Stimulated activated naive B cell treated with anti-CD40 and anti-IgM and Interleukin-4, amounts not matched to agents 10 μg/mL and 1 μg/mL and 100 μg/mL, for 72 hours (primary cell): ENCODE measurements at regions not wholly inside any gene's neighbourhood (a gene's known extent, or its start where the extent isn't known, plus 50 kb on each side); places are given as distances from the start of the nearest gene placed in this dataset.

Experiments
- ATAC-seq, 2 donors: fragments of 150-1000 bp; cut with Tn5 transposase; replicated peaks; 2 replicates each; pipeline ENCODE4 v1.10.0; 2021; ENCODE audit warnings: moderate library complexity in 1 of 2
- DNase-seq: peaks from one replicate; pipeline ENCODE4 v3.0.0; 2021
- H3K27ac Mint-ChIP-seq: one replicate; pipeline ENCODE4 v1.8.0; 2022; ENCODE audit warnings: mild to moderate bottlenecking, mixed read lengths
- H3K27me3 Mint-ChIP-seq, 2 donors: one replicate each; pipeline ENCODE4 v1.8.0; 2022; ENCODE audit warnings: mixed read lengths in 2 of 2
- H3K36me3 Mint-ChIP-seq, 2 donors: one replicate each; pipeline ENCODE4 v1.8.0; 2022; ENCODE audit warnings: mixed read lengths in 2 of 2, mild to moderate bottlenecking in 1 of 2
- H3K4me1 Mint-ChIP-seq, 2 donors: one replicate each; pipeline ENCODE4 v1.8.0; 2022; ENCODE audit warnings: mixed read lengths in 2 of 2, mild to moderate bottlenecking in 1 of 2
- H3K4me3 Mint-ChIP-seq, 2 donors: one replicate each; pipeline ENCODE4 v1.8.0; 2022; ENCODE audit warnings: mild to moderate bottlenecking in 2 of 2, mixed read lengths in 2 of 2, moderate library complexity in 1 of 2
- H3K9me3 Mint-ChIP-seq, 2 donors: one replicate each; pipeline ENCODE4 v1.8.0; 2022; ENCODE audit warnings: mixed read lengths in 2 of 2, mild to moderate bottlenecking in 1 of 2

DNA sequence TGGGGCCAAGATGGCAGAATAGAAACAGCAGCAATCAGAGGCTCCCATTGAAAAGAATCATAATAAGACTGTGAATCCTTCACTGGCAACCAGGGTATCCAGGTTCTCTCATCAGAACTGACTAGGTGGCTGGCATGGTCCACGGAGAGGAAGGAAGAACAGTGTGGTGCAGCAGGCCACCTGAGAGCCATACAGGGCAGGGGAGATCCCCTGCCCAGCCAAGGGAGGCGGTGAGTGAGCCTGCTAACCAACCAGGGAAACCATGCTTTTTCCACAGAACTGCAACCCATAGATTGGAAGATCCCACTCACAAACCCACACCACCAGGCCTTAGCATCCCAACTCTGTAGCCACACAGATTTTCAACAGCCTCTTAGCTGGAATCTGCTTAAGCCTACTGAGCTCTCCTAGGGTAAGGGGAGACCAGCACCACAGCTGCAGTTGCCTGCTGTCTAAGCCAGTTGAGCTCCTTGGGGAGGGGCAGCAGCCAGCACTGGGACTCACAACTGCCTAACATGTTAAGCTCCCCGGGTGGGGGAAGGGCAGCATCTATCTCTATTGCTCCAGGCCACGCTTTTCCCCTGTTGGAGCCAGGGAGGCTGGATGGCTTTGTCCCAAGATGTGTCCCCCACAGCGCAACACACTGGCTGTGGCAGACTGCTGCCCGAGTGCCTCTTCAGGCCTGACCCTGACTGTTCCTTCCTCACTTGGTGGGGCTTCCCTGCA is 342.6 kb upstream of the CCDC196 start:
- H3K27me3 Mint-ChIP-seq = peaks cover 25 to 29% of the 10 kb centered on the region in 2 donors
- no peak overlapping the region for H3K27ac Mint-ChIP-seq
- H3K4me3 Mint-ChIP-seq = no peak overlapping the region
- ATAC-seq = peak; percentile 75 to 77
- peaks cover 5 to 8% of the 10 kb centered on the region in 2 donors for H3K9me3 Mint-ChIP-seq
- peak; percentile 4 for DNase-seq
- peaks cover 11 to 16% of the 10 kb centered on the region in 2 donors for H3K4me1 Mint-ChIP-seq
- H3K36me3 Mint-ChIP-seq = no peaks in the 10 kb centered on the region

- no peak for DNase-seq
- ATAC-seq = no peak
- no peaks in the 10 kb centered on the region for H3K4me1 Mint-ChIP-seq
- H3K4me3 Mint-ChIP-seq = no peak overlapping the region
- no peak overlapping the region for H3K27ac Mint-ChIP-seq
- peaks cover 0 to 3% of the 10 kb centered on the region in 2 donors for H3K9me3 Mint-ChIP-seq
- H3K36me3 Mint-ChIP-seq = no peaks in the 10 kb centered on the region
- H3K27me3 Mint-ChIP-seq = peaks cover 3 to 7% of the 10 kb centered on the region in 2 donors
Measured at GRCh38 chr14:66152302-66152701, 333.9 kb upstream of the CCDC196 start.

DNA sequence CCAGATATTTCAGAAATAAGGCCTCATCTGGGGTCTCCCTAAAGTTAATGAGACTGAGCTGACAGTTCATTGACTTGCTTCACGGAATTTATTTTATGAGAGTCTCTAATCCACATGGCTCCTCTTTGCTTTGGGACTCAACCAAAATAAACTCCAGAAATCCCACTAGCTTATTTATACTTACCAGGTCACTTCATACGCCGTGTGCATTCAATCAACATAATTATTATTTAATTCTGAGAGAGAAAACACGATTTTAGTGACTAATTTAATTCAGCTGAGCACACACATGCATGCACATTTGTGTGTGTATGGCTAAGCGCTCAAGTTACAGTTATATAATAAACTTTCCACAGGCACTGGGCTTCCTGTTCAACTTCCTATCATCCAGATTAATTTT is 333.4 kb upstream of the CCDC196 start:
- no peaks in the 10 kb centered on the region for H3K4me1 Mint-ChIP-seq
- ATAC-seq (no peak), DNase-seq (no peak)
- H3K9me3 Mint-ChIP-seq = peaks cover 0 to 3% of the 10 kb centered on the region in 2 donors
- H3K27ac Mint-ChIP-seq = no peak overlapping the region
- no peaks in the 10 kb centered on the region for H3K36me3 Mint-ChIP-seq
- peaks cover 0 to 6% of the 10 kb centered on the region in 2 donors for H3K27me3 Mint-ChIP-seq
- H3K4me3 Mint-ChIP-seq = no peak overlapping the region

- H3K27me3 Mint-ChIP-seq = peaks cover 15 to 18% of the 10 kb centered on the region in 2 donors
Measured at GRCh38 chr14:66163023-66163422, 323.1 kb upstream of the CCDC196 start.

DNA sequence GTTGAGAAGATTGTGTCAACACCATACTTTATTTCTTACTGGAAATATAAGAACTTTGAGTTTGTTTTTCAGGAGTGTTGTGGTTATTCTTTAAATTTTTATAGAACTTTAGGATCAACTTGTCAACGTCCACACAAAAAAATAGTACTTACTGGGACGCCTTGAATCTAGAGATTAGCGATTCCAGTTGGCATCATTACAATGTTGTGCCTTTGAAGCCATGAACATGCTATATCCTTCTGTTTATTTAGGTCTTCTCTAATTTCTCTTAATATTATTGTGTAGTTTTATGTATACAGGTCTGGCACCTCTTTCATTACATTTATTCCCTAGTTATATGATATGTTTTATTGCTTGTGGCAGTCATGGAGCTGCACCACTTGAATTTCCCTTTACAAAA is 320.8 kb upstream of the CCDC196 start:
- Mint-ChIP-seq H3K4me3 (no peak overlapping the region), H3K36me3 (no peaks in the 10 kb centered on the region), H3K9me3 (peaks cover 7 to 9% of the 10 kb centered on the region in 2 donors), H3K27me3 (peaks cover 13 to 22% of the 10 kb centered on the region in 2 donors), H3K4me1 (no peaks in the 10 kb centered on the region), H3K27ac (no peak overlapping the region)
- no peak for DNase-seq
- no peak for ATAC-seq

More at GRCh38 chr14:66163023-66163422, 323.1 kb upstream of the CCDC196 start:
- no peaks in the 10 kb centered on the region for H3K36me3 Mint-ChIP-seq
- H3K9me3 Mint-ChIP-seq = peaks cover 7 to 9% of the 10 kb centered on the region in 2 donors
- no peak overlapping the region for H3K27ac Mint-ChIP-seq
- no peak for DNase-seq
- no peak overlapping the region for H3K4me3 Mint-ChIP-seq
- no peak for ATAC-seq
- no peaks in the 10 kb centered on the region for H3K4me1 Mint-ChIP-seq

- H3K9me3 Mint-ChIP-seq = no peaks in the 10 kb centered on the region
- peaks cover 22 to 27% of the 10 kb centered on the region in 2 donors for H3K27me3 Mint-ChIP-seq
- ATAC-seq (no peak), DNase-seq (no peak)
- H3K27ac Mint-ChIP-seq = no peak overlapping the region
- no peak overlapping the region for H3K4me3 Mint-ChIP-seq
- H3K4me1 Mint-ChIP-seq = no peaks in the 10 kb centered on the region
- H3K36me3 Mint-ChIP-seq = no peaks in the 10 kb centered on the region
Measured at GRCh38 chr14:66174453-66174891, 311.7 kb upstream of the CCDC196 start.

DNA sequence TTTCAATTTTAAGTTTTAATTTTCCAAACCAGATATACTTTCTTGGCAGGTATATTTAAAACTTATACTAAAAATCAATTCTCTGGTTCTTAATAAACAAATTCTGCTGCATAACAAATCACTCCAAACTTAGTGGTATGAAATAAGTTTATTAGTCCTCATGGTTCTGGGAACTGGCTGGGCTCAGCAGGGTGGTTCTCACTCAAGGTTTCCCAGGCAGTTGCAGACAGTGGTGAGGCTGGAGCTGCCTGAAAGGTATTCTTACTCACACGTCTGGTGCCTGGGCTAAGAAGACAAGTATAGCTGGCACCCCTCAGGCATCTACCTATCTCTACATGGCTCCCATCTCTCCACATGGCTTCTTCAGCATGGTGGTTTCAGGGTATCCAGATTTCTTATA is 308.2 kb upstream of the CCDC196 start:
- Mint-ChIP-seq H3K27ac (no peak overlapping the region), H3K4me1 (no peaks in the 10 kb centered on the region), H3K27me3 (peaks cover 12 to 13% of the 10 kb centered on the region in 2 donors), H3K9me3 (peaks cover 0 to 1% of the 10 kb centered on the region in 2 donors), H3K36me3 (no peaks in the 10 kb centered on the region), H3K4me3 (no peak overlapping the region)
- no peak for DNase-seq
- no peak for ATAC-seq

GRCh38 chr14:66196670-66197069 is 289.5 kb upstream of the CCDC196 start:
- Mint-ChIP-seq H3K4me3 (no peak overlapping the region), H3K36me3 (peaks cover 0 to 3% of the 10 kb centered on the region in 2 donors), H3K4me1 (no peaks in the 10 kb centered on the region), H3K27me3 (peaks cover 12 to 18% of the 10 kb centered on the region in 2 donors), H3K27ac (no peak overlapping the region), H3K9me3 (peaks cover 7 to 12% of the 10 kb centered on the region in 2 donors)
- DNase-seq = no peak
- no peak for ATAC-seq

DNA sequence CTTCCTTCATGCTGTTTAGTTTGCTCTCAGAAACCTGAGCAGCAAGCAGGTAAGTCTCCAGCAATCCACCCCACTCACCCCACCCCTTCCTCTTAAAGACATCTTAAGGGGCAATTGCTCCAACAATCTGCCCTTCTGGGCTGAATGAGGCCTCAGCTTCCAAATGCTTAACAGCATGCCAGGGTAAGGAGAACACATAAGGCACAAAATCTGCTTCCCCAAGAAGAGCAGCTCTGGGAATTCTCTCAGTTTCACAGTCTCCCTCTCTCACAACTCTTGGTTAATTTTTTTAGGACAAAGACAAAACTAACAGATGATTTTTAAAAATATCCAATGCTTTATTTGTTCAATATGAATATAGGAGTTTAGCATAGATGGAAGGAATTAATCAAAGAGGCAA is 288.9 kb upstream of the CCDC196 start:
- Mint-ChIP-seq H3K36me3 (peaks cover 0 to 3% of the 10 kb centered on the region in 2 donors), H3K4me3 (no peak overlapping the region), H3K4me1 (no peaks in the 10 kb centered on the region), H3K27me3 (peaks cover 14 to 18% of the 10 kb centered on the region in 2 donors), H3K9me3 (peaks cover 9 to 12% of the 10 kb centered on the region in 2 donors), H3K27ac (no peak overlapping the region)
- DNase-seq (no peak), ATAC-seq (no peak)

DNA sequence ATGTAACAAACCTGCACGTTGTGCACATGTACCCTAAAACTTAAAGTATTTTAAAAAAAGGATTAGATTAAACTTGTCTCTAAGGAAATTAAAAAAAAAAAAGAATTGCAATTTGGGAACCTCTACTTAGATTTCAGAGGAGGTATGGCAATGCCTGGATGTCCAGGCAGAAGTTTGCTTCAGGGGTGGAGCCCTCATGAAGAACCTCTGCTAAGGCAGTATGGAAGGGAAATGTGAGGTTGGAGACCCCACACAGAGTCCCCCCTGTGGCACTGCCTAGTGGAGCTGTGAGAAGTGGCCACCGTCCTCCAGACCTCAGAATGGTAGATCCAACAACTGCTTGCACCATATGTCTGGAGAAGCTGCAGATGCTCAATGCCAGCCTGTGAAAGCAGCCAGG is 279.6 kb upstream of the CCDC196 start:
- ATAC-seq (no peak), DNase-seq (no peak)
- H3K4me3 Mint-ChIP-seq = no peak overlapping the region
- H3K4me1 Mint-ChIP-seq = no peaks in the 10 kb centered on the region
- no peak overlapping the region for H3K27ac Mint-ChIP-seq
- H3K36me3 Mint-ChIP-seq = peaks cover 0 to 1% of the 10 kb centered on the region in 2 donors
- peaks cover 0 to 3% of the 10 kb centered on the region in 2 donors for H3K27me3 Mint-ChIP-seq
- H3K9me3 Mint-ChIP-seq = peaks cover 23 to 25% of the 10 kb centered on the region in 2 donors

GRCh38 chr14:66216763-66217162 is 269.4 kb upstream of the CCDC196 start:
- no peak for ATAC-seq
- Mint-ChIP-seq H3K4me3 (no peak overlapping the region), H3K27ac (no peak overlapping the region), H3K9me3 (peaks cover 4 to 11% of the 10 kb centered on the region in 2 donors), H3K36me3 (no peaks in the 10 kb centered on the region), H3K27me3 (peaks cover 0 to 14% of the 10 kb centered on the region in 2 donors), H3K4me1 (no peaks in the 10 kb centered on the region)
- no peak for DNase-seq

DNA sequence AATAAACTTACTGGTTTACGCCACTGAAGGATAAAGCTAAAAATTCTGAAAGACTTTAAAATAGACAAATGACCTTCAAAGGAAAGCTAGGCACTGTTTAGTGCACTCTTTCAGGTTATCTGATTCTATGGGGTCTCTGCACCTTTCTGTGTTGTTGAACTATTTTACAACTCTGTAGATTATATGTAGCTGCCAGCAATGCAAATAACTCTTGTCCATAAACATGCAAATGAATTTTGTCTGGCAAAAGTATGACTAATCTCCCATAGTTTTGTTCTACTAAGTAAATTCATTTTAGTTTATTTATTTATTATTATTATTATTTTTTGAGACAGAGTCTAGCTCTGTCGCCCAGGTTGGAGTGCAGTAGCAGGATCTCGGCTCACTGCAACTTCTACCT is 266.3 kb upstream of the CCDC196 start:
- no peaks in the 10 kb centered on the region for H3K36me3 Mint-ChIP-seq

DNA sequence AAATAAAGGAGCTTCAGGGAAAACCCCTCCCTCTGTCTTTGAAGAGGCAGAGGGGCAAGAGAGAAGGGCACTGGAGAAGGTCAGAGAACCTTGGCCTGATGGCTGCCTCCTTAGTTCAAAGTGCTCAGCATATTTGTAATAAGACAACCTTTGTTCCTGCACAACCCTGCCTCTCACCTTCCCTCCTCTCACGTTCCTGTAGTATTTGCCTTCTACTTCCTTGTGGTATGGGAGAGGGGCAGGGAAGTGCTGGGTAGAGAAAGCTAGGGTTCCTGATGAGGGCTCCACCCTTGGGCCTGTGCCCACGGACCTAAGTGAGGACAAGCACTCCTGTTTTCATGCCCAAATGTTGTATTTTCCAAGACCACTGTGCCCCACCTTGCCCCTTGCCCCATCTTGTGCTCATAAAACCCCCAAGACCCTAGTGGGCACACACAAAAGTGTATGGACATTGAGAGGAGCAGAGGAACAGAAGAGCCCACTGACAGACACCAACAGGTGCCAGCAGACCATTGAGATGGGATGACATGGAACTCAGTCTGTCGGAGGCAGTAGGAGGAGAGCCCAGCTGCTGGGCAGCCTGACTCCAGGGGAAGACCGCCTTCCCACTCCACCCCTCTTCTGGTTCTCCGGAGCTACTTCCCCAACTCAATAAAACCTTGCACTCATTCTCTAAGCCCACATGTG is 261.5 kb upstream of the CCDC196 start:
- peaks cover 0 to 3% of the 10 kb centered on the region in 2 donors for H3K9me3 Mint-ChIP-seq
- H3K4me3 Mint-ChIP-seq = no peak overlapping the region
- peak; percentile 25 to 27 for ATAC-seq
- H3K27ac Mint-ChIP-seq = no peak overlapping the region
- DNase-seq = no peak
- H3K4me1 Mint-ChIP-seq = no peaks in the 10 kb centered on the region
- H3K27me3 Mint-ChIP-seq = peaks cover 0 to 7% of the 10 kb centered on the region in 2 donors
- H3K36me3 Mint-ChIP-seq = peaks cover 0 to 3% of the 10 kb centered on the region in 2 donors

More for the DNA sequence above, 266.3 kb upstream of the CCDC196 start:
- H3K4me3 Mint-ChIP-seq = no peak overlapping the region
- ATAC-seq (no peak), DNase-seq (no peak)
- H3K27me3 Mint-ChIP-seq = peaks cover 0 to 9% of the 10 kb centered on the region in 2 donors
- H3K4me1 Mint-ChIP-seq = no peaks in the 10 kb centered on the region
- no peak overlapping the region for H3K27ac Mint-ChIP-seq
- peaks cover 4 to 5% of the 10 kb centered on the region in 2 donors for H3K9me3 Mint-ChIP-seq

- peaks cover 0 to 3% of the 10 kb centered on the region in 2 donors for H3K36me3 Mint-ChIP-seq
- H3K4me3 Mint-ChIP-seq = no peak overlapping the region
- H3K27ac Mint-ChIP-seq = no peak overlapping the region
- no peak for ATAC-seq
- H3K9me3 Mint-ChIP-seq = peaks cover 0 to 3% of the 10 kb centered on the region in 2 donors
- no peaks in the 10 kb centered on the region for H3K4me1 Mint-ChIP-seq
- H3K27me3 Mint-ChIP-seq = peaks cover 3 to 10% of the 10 kb centered on the region in 2 donors
- no peak for DNase-seq
Measured at GRCh38 chr14:66225337-66225736, 260.8 kb upstream of the CCDC196 start.
